Vagina (tissue), 2 donors: ENCODE measurements at regions not wholly inside any gene's neighbourhood (a gene's known extent, or its start where the extent isn't known, plus 50 kb on each side); places are given as distances from the start of the nearest gene placed in this dataset.
"Not testable (repeated sequence)": the region's sequence is repeated elsewhere in the genome, so short reads cannot be mapped to it uniquely, and the experiment has no call there.

Experiments
- POLR2A ChIP-seq, 2 donors: fragments of 450-650 bp; IDR thresholded peaks; one replicate each; pipeline ENCODE4 v1.6.1; 2017; ENCODE audit warnings: antibody characterized with exemption in 2 of 2, mild to moderate bottlenecking in 2 of 2, moderate library complexity in 2 of 2
- POLR2AphosphoS5 ChIP-seq, 2 donors: sonication (generic); formaldehyde crosslinking; IDR thresholded peaks; one replicate each; pipeline ENCODE4 v1.9.0; 2017; ENCODE audit warnings: antibody characterized with exemption in 2 of 2, mild to moderate bottlenecking in 2 of 2, low read depth in 1 of 2; ENCODE audit not compliant: insufficient read depth in 1 of 2
- TF ChIP-seq, protein P1 (sequence below), 3 experiments: fragments of 450-650 bp in 2 of 3; fragments of 200-600 bp in 1 of 3; sonication (generic) in 1 of 3; IDR thresholded peaks; one replicate each; pipeline ENCODE4 v1.5.1; 2017 to 2019; ENCODE audit warnings: antibody characterized with exemption in 3 of 3, mild to moderate bottlenecking in 2 of 3, moderate library complexity in 2 of 3

DNA sequence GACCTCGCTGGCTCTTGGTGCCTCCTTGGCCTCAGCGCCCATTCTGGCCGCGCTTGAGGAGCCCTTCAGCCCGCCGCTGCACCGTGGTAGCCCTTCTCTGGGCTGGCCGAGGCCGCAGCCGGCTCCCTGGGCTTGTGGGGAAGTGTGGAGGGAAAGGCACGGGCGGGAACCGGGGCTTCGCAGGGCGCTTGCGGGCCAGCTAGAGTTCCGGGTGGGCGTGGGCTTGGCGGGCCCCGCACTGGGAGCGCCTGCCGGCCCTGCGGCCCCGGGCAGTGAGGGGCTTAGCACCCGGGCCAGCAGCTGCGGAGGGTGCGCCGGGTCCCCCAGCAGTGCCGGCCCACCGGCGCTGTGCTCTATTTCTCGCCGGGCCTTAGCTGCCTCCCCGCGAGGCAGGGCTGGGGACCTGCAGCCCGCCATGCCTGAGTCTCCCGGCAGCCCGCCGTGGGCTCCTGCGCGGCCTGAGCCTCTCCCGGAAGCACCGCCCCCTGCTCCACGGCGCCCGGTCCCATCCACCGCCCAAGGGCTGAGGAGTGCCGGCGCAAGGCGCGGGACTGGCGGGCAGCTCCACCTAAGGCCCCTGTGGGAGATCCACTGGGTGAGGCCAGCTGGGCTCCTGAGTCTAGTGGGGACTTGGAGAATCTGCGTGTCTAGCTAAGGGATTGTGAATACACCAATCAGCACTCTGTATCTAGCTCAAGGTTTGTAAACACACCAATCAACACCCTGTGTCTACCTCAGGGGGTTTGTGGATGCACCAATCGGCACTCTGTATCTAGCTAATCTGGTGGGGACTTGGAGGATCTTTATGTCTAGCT, 141.1 kb downstream of the SLCO4C1 start:
- TF ChIP-seq, protein P1, sequence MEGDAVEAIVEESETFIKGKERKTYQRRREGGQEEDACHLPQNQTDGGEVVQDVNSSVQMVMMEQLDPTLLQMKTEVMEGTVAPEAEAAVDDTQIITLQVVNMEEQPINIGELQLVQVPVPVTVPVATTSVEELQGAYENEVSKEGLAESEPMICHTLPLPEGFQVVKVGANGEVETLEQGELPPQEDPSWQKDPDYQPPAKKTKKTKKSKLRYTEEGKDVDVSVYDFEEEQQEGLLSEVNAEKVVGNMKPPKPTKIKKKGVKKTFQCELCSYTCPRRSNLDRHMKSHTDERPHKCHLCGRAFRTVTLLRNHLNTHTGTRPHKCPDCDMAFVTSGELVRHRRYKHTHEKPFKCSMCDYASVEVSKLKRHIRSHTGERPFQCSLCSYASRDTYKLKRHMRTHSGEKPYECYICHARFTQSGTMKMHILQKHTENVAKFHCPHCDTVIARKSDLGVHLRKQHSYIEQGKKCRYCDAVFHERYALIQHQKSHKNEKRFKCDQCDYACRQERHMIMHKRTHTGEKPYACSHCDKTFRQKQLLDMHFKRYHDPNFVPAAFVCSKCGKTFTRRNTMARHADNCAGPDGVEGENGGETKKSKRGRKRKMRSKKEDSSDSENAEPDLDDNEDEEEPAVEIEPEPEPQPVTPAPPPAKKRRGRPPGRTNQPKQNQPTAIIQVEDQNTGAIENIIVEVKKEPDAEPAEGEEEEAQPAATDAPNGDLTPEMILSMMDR (IDR thresholded peaks at IDR 0.05), result not testable (repeated sequence)
- not testable (repeated sequence) for TF ChIP-seq POLR2A (IDR thresholded peaks at IDR 0.05); POLR2AphosphoS5 (IDR thresholded peaks at IDR 0.05; ENCODE audit: insufficient read depth in 1 of 2, low read depth in 1 of 2)
